ENCODE measurements at regions not wholly inside any gene's neighbourhood (a gene's known extent, or its start where the extent isn't known, plus 50 kb on each side); places are given as distances from the start of the nearest gene placed in this dataset.

GRCh38 chr4:123786163-123786915 is 389.7 kb downstream of the SPRY1 start:
- in situ Hi-C loops (cut with MboI; ENCODE audit: low sequenced_read_pairs) = no loop called here

- in situ Hi-C loops (cut with MboI; ENCODE audit: low sequenced_read_pairs) = no loop called here
Measured at GRCh38 chr4:123786920-123787319, 390.3 kb downstream of the SPRY1 start.

GRCh38 chr4:123787512-123788080 is 391.0 kb downstream of the SPRY1 start:
- in situ Hi-C loops (cut with MboI; ENCODE audit: low sequenced_read_pairs) = no loop called here

GRCh38 chr4:123788577-123788976 is 392.0 kb downstream of the SPRY1 start:
- in situ Hi-C loops (cut with MboI; ENCODE audit: low sequenced_read_pairs) = no loop called here

- in situ Hi-C loops (cut with MboI; ENCODE audit: low sequenced_read_pairs) = no loop called here
Measured at GRCh38 chr4:123790681-123791080, 394.1 kb downstream of the SPRY1 start.

- in situ Hi-C loops (cut with MboI; ENCODE audit: low sequenced_read_pairs) = no loop called here
Measured at GRCh38 chr4:123802082-123802645, 405.6 kb downstream of the SPRY1 start.

- in situ Hi-C loops (cut with MboI; ENCODE audit: low sequenced_read_pairs) = no loop called here
Measured at GRCh38 chr4:123802933-123803332, 406.3 kb downstream of the SPRY1 start.

GRCh38 chr4:123804196-123804721 is 407.7 kb downstream of the SPRY1 start:
- in situ Hi-C loops (cut with MboI; ENCODE audit: low sequenced_read_pairs) = no loop called here

GRCh38 chr4:123806056-123806455 is 409.5 kb downstream of the SPRY1 start:
- in situ Hi-C loops (cut with MboI; ENCODE audit: low sequenced_read_pairs) = no loop called here

- in situ Hi-C loops (cut with MboI; ENCODE audit: low sequenced_read_pairs) = no loop called here
Measured at GRCh38 chr4:123807187-123807586, 410.6 kb downstream of the SPRY1 start.

GRCh38 chr4:123807866-123808265 is 411.3 kb downstream of the SPRY1 start:
- in situ Hi-C loops (cut with MboI; ENCODE audit: low sequenced_read_pairs) = no loop called here

- in situ Hi-C loops (cut with MboI; ENCODE audit: low sequenced_read_pairs) = no loop called here
Measured at GRCh38 chr4:123809864-123810263, 413.3 kb downstream of the SPRY1 start.

GRCh38 chr4:123812066-123812390 is 415.4 kb downstream of the SPRY1 start:
- in situ Hi-C loops (cut with MboI; ENCODE audit: low sequenced_read_pairs) = no loop called here

GRCh38 chr4:123813901-123814300 is 417.3 kb downstream of the SPRY1 start:
- in situ Hi-C loops (cut with MboI; ENCODE audit: low sequenced_read_pairs) = no loop called here

GRCh38 chr4:123816462-123816861 is 419.9 kb downstream of the SPRY1 start:
- in situ Hi-C loops (cut with MboI; ENCODE audit: low sequenced_read_pairs) = no loop called here

- in situ Hi-C loops (cut with MboI; ENCODE audit: low sequenced_read_pairs) = no loop called here
Measured at GRCh38 chr4:123817025-123817688, 420.6 kb downstream of the SPRY1 start.

GRCh38 chr4:123819362-123820035 is 422.9 kb downstream of the SPRY1 start:
- in situ Hi-C loops (cut with MboI; ENCODE audit: low sequenced_read_pairs) = no loop called here

- in situ Hi-C loops (cut with MboI; ENCODE audit: low sequenced_read_pairs) = no loop called here
Measured at GRCh38 chr4:123821861-123822260, 425.3 kb downstream of the SPRY1 start.

GRCh38 chr4:123822353-123822752 is 425.8 kb downstream of the SPRY1 start:
- in situ Hi-C loops (cut with MboI; ENCODE audit: low sequenced_read_pairs) = no loop called here

GRCh38 chr4:123823244-123823643 is 426.6 kb downstream of the SPRY1 start:
- in situ Hi-C loops (cut with MboI; ENCODE audit: low sequenced_read_pairs) = no loop called here

GRCh38 chr4:123824524-123824923 is 427.9 kb downstream of the SPRY1 start:
- in situ Hi-C loops (cut with MboI; ENCODE audit: low sequenced_read_pairs) = no loop called here

All from HL-60/S4 treated with phorbol 12-myristate 13-acetate at 8.2 ng/mL for 4 days and 3 days (cell line).